ENCODE measurements at regions not wholly inside any gene's neighbourhood (a gene's known extent, or its start where the extent isn't known, plus 50 kb on each side); places are given as distances from the start of the nearest gene placed in this dataset.

GRCh38 chr9:10690546-10690945 is 77.7 kb upstream of the PTPRD start:
- H3K4me1 ChIP-seq (ENCODE audit: insufficient read depth), result no peaks in the 10 kb centered on the region

DNA sequence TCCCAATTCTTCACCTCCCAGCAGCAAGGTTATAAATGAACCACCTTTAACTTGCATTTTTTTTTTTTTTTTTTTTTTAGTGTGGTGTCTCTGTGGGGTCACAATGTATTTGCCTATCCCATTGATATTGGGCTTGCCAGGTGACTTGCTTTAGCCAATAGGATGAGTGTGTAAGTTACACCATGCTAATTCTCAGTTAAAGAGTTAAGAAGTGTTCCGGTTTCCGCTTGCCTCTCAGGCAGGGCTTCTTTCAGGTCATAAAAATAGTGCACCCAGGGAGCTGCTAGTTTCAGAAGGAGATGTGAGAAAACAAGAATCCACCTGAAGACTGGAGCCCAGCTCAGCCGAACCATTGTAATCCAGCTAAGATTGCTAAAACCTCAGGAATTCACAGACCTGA is 84.2 kb upstream of the PTPRD start:
- Histone ChIP-seq H3K4me2 (no peak overlapping the region), H2AFZ (no peak overlapping the region)
- TF ChIP-seq, protein P1, sequence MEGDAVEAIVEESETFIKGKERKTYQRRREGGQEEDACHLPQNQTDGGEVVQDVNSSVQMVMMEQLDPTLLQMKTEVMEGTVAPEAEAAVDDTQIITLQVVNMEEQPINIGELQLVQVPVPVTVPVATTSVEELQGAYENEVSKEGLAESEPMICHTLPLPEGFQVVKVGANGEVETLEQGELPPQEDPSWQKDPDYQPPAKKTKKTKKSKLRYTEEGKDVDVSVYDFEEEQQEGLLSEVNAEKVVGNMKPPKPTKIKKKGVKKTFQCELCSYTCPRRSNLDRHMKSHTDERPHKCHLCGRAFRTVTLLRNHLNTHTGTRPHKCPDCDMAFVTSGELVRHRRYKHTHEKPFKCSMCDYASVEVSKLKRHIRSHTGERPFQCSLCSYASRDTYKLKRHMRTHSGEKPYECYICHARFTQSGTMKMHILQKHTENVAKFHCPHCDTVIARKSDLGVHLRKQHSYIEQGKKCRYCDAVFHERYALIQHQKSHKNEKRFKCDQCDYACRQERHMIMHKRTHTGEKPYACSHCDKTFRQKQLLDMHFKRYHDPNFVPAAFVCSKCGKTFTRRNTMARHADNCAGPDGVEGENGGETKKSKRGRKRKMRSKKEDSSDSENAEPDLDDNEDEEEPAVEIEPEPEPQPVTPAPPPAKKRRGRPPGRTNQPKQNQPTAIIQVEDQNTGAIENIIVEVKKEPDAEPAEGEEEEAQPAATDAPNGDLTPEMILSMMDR (IDR thresholded peaks at IDR 0.05; ENCODE audit: poor library complexity), result no peak
- TF ChIP-seq EZH2phosphoT487 (IDR thresholded peaks at IDR 0.05; ENCODE audit: low read depth, severe bottlenecking, unreplicated experiment) (no peak), EZH2 (IDR thresholded peaks at IDR 0.05; ENCODE audit: borderline replicate concordance) (no peak)

More at GRCh38 chr9:10690546-10690945, 77.7 kb upstream of the PTPRD start:
- WGBS (ENCODE audit: low lambda C conversion rate, missing lambda C conversion rate), result 87% methylated on average over 2 of the region's 2 CpGs
- no peak for TF ChIP-seq EZH2phosphoT487 (IDR thresholded peaks at IDR 0.05; ENCODE audit: low read depth, severe bottlenecking, unreplicated experiment)
- TF ChIP-seq EZH2 (IDR thresholded peaks at IDR 0.05; ENCODE audit: borderline replicate concordance), result no peak
- TF ChIP-seq, protein P1 (IDR thresholded peaks at IDR 0.05; ENCODE audit: poor library complexity), result no peak
- Histone ChIP-seq H3K9me2 (replicated peaks; ENCODE audit: insufficient read depth) (no peaks in the 10 kb centered on the region), H3K4me2 (no peak overlapping the region), H3K4me3 (no peak overlapping the region), H3K27me3 (no peaks in the 10 kb centered on the region), H3K9me3 (ENCODE audit: low read depth) (no peaks in the 10 kb centered on the region), H3K79me2 (no peaks in the 10 kb centered on the region), H3K27ac (no peak overlapping the region), H4K20me1 (ENCODE audit: insufficient read depth, poor library complexity, severe bottlenecking) (no peaks in the 10 kb centered on the region), H3K36me3 (replicated peaks; ENCODE audit: insufficient read depth, low read depth) (no peaks in the 10 kb centered on the region), H2AFZ (no peak overlapping the region)
- no peak for DNase-seq (ENCODE audit: low spot score)

DNA sequence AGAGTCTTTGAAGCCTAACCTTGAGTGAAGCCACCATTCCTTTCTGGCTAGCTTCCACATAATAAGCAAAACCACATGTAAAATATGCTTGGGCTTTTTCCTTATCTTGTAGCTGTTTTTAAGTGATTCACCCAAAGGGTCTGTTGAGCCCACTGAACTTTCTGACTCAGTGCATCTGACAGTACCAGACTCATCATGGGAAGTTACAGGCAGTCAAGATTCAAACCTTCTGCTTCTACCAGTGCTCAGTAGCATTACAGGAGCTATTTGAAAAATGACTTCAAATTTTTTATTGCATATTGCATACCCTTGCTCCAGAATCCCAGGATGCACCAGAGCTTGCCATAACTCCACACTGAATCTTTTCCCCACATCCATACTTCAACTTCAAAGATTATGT is 87.5 kb upstream of the PTPRD start:
- H3K4me3 ChIP-seq, result no peak overlapping the region
- H3K9me2 ChIP-seq (replicated peaks; ENCODE audit: insufficient read depth), result no peaks in the 10 kb centered on the region
- H4K20me1 ChIP-seq (ENCODE audit: insufficient read depth, poor library complexity, severe bottlenecking), result no peaks in the 10 kb centered on the region
- no peak overlapping the region for H3K27ac ChIP-seq
- no peak for DNase-seq (ENCODE audit: low spot score)
- H3K9me3 ChIP-seq (ENCODE audit: low read depth), result no peaks in the 10 kb centered on the region
- no peak overlapping the region for H3K4me2 ChIP-seq
- TF ChIP-seq, protein P1 (IDR thresholded peaks at IDR 0.05; ENCODE audit: poor library complexity), result no peak
- TF ChIP-seq EZH2phosphoT487 (IDR thresholded peaks at IDR 0.05; ENCODE audit: low read depth, severe bottlenecking, unreplicated experiment) (no peak), EZH2 (IDR thresholded peaks at IDR 0.05; ENCODE audit: borderline replicate concordance) (no peak)
- no peaks in the 10 kb centered on the region for H3K36me3 ChIP-seq (replicated peaks; ENCODE audit: insufficient read depth, low read depth)
- H3K79me2 ChIP-seq, result no peaks in the 10 kb centered on the region
- H2AFZ ChIP-seq, result no peak overlapping the region
- H3K4me1 ChIP-seq (ENCODE audit: insufficient read depth), result no peaks in the 10 kb centered on the region
- no peaks in the 10 kb centered on the region for H3K27me3 ChIP-seq

More for the DNA sequence above, 84.2 kb upstream of the PTPRD start:
- no peaks in the 10 kb centered on the region for H3K9me3 ChIP-seq (ENCODE audit: low read depth)
- no peaks in the 10 kb centered on the region for H4K20me1 ChIP-seq (ENCODE audit: insufficient read depth, poor library complexity, severe bottlenecking)
- H3K9me2 ChIP-seq (replicated peaks; ENCODE audit: insufficient read depth), result no peaks in the 10 kb centered on the region
- no peaks in the 10 kb centered on the region for H3K27me3 ChIP-seq
- H3K27ac ChIP-seq, result no peak overlapping the region
- no peaks in the 10 kb centered on the region for H3K79me2 ChIP-seq
- no peaks in the 10 kb centered on the region for H3K36me3 ChIP-seq (replicated peaks; ENCODE audit: insufficient read depth, low read depth)
- no peak for DNase-seq (ENCODE audit: low spot score)
- H3K4me1 ChIP-seq (ENCODE audit: insufficient read depth), result no peaks in the 10 kb centered on the region
- H3K4me3 ChIP-seq, result no peak overlapping the region
- WGBS (ENCODE audit: low lambda C conversion rate, missing lambda C conversion rate), result 83% methylated on average over 3 of the region's 3 CpGs

DNA sequence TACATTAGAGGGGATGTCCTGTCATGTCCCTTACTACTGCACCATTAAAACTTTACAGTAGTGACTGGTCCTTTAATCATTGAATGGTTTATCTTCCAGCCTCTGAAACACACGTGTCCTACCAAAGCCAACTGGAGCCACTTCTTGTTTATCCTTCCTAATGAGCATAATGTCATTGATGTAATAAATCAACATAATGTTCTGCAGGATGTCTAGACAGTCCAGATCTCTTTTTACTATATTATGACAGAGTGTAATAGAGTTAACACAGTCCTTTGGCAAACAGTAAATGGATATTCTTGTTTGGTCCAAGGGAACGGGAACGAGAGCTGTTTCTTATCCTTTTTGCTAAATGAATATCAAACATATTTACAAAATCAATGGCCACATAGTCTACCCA is 88.1 kb upstream of the PTPRD start:
- WGBS (ENCODE audit: low lambda C conversion rate, missing lambda C conversion rate), result 52% methylated on average over 3 of the region's 3 CpGs
- no peaks in the 10 kb centered on the region for H3K9me2 ChIP-seq (replicated peaks; ENCODE audit: insufficient read depth)
- H3K27me3 ChIP-seq, result no peaks in the 10 kb centered on the region
- DNase-seq (ENCODE audit: low spot score), result no peak
- H3K27ac ChIP-seq, result no peak overlapping the region
- no peaks in the 10 kb centered on the region for H3K36me3 ChIP-seq (replicated peaks; ENCODE audit: insufficient read depth, low read depth)
- no peaks in the 10 kb centered on the region for H3K79me2 ChIP-seq
- TF ChIP-seq EZH2 (IDR thresholded peaks at IDR 0.05; ENCODE audit: borderline replicate concordance) (no peak), EZH2phosphoT487 (IDR thresholded peaks at IDR 0.05; ENCODE audit: low read depth, severe bottlenecking, unreplicated experiment) (no peak)
- TF ChIP-seq, protein P1 (IDR thresholded peaks at IDR 0.05; ENCODE audit: poor library complexity), result no peak
- H3K4me1 ChIP-seq (ENCODE audit: insufficient read depth), result no peaks in the 10 kb centered on the region
- H2AFZ ChIP-seq, result no peak overlapping the region
- no peak overlapping the region for H3K4me3 ChIP-seq
- H4K20me1 ChIP-seq (ENCODE audit: insufficient read depth, poor library complexity, severe bottlenecking), result no peaks in the 10 kb centered on the region
- H3K9me3 ChIP-seq (ENCODE audit: low read depth), result no peaks in the 10 kb centered on the region
- no peak overlapping the region for H3K4me2 ChIP-seq

Measured in hepatocyte (in vitro differentiated cells).